HG02970 (cell line): ENCODE measurements at regions not wholly inside any gene's neighbourhood (a gene's known extent, or its start where the extent isn't known, plus 50 kb on each side); places are given as distances from the start of the nearest gene placed in this dataset.
"Not testable (repeated sequence)": the region's sequence is repeated elsewhere in the genome, so short reads cannot be mapped to it uniquely, and the experiment has no call there.

Source experiments
- ATAC-seq: cut with Tn5 transposase; IDR thresholded peaks from one replicate; pipeline ENCODE4 v1.9.1; 2021; ENCODE audit warnings: mild to moderate bottlenecking, moderate library complexity, moderate number of reproducible peaks; ENCODE audit not compliant: unreplicated experiment, low FRiP score

- ATAC-seq: no peak
Measured at GRCh38 chr1:173257805-173258204, 50.7 kb upstream of the TNFSF4 start.

GRCh38 chr1:173258479-173259264 lies 51.5 kb upstream of the TNFSF4 start:
- ATAC-seq: no peak

GRCh38 chr1:173260329-173260728 lies 53.2 kb upstream of the TNFSF4 start:
- not testable (repeated sequence) for ATAC-seq

GRCh38 chr1:173266841-173267240 lies 59.7 kb upstream of the TNFSF4 start:
- no peak for ATAC-seq

GRCh38 chr1:173267453-173267945 lies 60.4 kb upstream of the TNFSF4 start:
- ATAC-seq: no peak

- ATAC-seq: no peak
Measured at GRCh38 chr1:173268261-173268660, 61.1 kb upstream of the TNFSF4 start.

- ATAC-seq: no peak
Measured at GRCh38 chr1:173268786-173269277, 61.7 kb upstream of the TNFSF4 start.

- no peak for ATAC-seq
Measured at GRCh38 chr1:173269490-173270230, 62.5 kb upstream of the TNFSF4 start.

GRCh38 chr1:173270243-173270642 lies 63.1 kb upstream of the TNFSF4 start:
- no peak for ATAC-seq

- not testable (repeated sequence) for ATAC-seq
Measured at GRCh38 chr1:173271021-173271420, 63.9 kb upstream of the TNFSF4 start.

GRCh38 chr1:173275496-173275895 lies 68.4 kb upstream of the TNFSF4 start:
- no peak for ATAC-seq

- ATAC-seq: no peak
Measured at GRCh38 chr1:173276922-173277800, 70.0 kb upstream of the TNFSF4 start.

GRCh38 chr1:173280899-173281660 lies 73.9 kb upstream of the TNFSF4 start:
- no peak for ATAC-seq

GRCh38 chr1:173285048-173285447 lies 77.9 kb upstream of the TNFSF4 start:
- no peak for ATAC-seq

- ATAC-seq: no peak
Measured at GRCh38 chr1:173287785-173288184, 80.7 kb upstream of the TNFSF4 start.

- ATAC-seq: no peak
Measured at GRCh38 chr1:173293756-173294155, 86.6 kb upstream of the TNFSF4 start.

- ATAC-seq: no peak
Measured at GRCh38 chr1:173294843-173295242, 87.7 kb upstream of the TNFSF4 start.

GRCh38 chr1:173295391-173295790 lies 88.3 kb upstream of the TNFSF4 start:
- ATAC-seq: no peak

GRCh38 chr1:173295995-173296394 lies 88.9 kb upstream of the TNFSF4 start:
- no peak for ATAC-seq
